Suprapubic skin (tissue), 4 donors: ENCODE measurements at regions not wholly inside any gene's neighbourhood (a gene's known extent, or its start where the extent isn't known, plus 50 kb on each side); places are given as distances from the start of the nearest gene placed in this dataset.

Source experiments
- DNase-seq, 2 donors: peaks; one replicate each; pipeline ENCODE4 v3.0.0-alpha.2; 2019; ENCODE audit warnings: low spot score in 2 of 2
- H3K27ac ChIP-seq: fragments of 200-600 bp; sonication (generic); one replicate; pipeline ENCODE4 v1.5.1; 2019
- H3K27me3 ChIP-seq: fragments of 200-600 bp; sonication (generic); one replicate; pipeline ENCODE4 v1.5.1; 2019
- H3K36me3 ChIP-seq: fragments of 200-600 bp; sonication (generic); one replicate; pipeline ENCODE4 v1.5.1; 2019
- H3K4me1 ChIP-seq: fragments of 200-600 bp; sonication (generic); one replicate; pipeline ENCODE4 v1.5.1; 2019
- H3K4me3 ChIP-seq: fragments of 200-600 bp; sonication (generic); one replicate; pipeline ENCODE4 v1.5.1; 2019; ENCODE audit warnings: mild to moderate bottlenecking
- H3K9me3 ChIP-seq: fragments of 200-600 bp; sonication (generic); one replicate; pipeline ENCODE4 v1.5.1; 2019
- EP300 ChIP-seq: sonication (generic); formaldehyde crosslinking; IDR thresholded peaks from one replicate; pipeline ENCODE4 v1.6.1; 2017; ENCODE audit warnings: antibody characterized with exemption
- POLR2A ChIP-seq, 2 donors: fragments of 450-650 bp; IDR thresholded peaks; one replicate each; pipeline ENCODE4 v1.6.1; 2017; ENCODE audit warnings: antibody characterized with exemption in 2 of 2, mild to moderate bottlenecking in 2 of 2, moderate library complexity in 2 of 2
- POLR2AphosphoS5 ChIP-seq, 3 donors: sonication (generic); formaldehyde crosslinking; IDR thresholded peaks; one replicate each; pipeline ENCODE4 v1.6.1; 2017; ENCODE audit warnings: antibody characterized with exemption in 3 of 3
- WGBS: methylation state at CpG from one replicate; pipeline ENCODE4 v1.1.5; 2018; 5-methylcytosine and 5-hydroxymethylcytosine counted together
- TF ChIP-seq, protein P1 (sequence below), 2 donors: fragments of 200-600 bp in 1 of 2; fragments of 450-650 bp in 1 of 2; sonication (generic) in 1 of 2; IDR thresholded peaks; one replicate each; pipeline ENCODE4 v1.5.1; 2016 to 2019; ENCODE audit warnings: antibody characterized with exemption in 2 of 2, mild to moderate bottlenecking in 1 of 2, moderate library complexity in 1 of 2

DNA sequence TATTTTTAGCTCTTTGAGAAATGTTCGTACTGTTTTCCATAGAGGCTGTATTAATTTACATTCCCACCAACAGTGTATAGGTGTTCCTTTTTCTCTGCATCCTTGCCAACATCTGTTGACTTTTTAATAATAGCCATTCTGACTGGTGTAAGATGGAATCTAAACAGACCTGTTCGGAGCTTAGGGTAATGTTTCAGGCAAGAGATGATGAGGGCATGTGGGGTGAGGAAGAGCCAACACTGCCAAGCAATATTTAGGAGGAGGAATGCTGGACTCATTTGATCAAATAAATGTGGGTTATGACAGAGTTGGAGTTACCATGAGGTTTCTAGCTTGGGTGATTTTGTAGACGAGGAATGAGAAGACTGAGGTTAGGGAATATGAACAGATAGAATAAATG lies 382.9 kb downstream of the KLF12 start:
- WGBS = 72% methylated on average over 3 of the region's 3 CpGs
- TF ChIP-seq EP300 (no peak), POLR2A (IDR thresholded peaks at IDR 0.05) (no peak), POLR2AphosphoS5 (IDR thresholded peaks at IDR 0.05) (no peak)
- TF ChIP-seq, protein P1, sequence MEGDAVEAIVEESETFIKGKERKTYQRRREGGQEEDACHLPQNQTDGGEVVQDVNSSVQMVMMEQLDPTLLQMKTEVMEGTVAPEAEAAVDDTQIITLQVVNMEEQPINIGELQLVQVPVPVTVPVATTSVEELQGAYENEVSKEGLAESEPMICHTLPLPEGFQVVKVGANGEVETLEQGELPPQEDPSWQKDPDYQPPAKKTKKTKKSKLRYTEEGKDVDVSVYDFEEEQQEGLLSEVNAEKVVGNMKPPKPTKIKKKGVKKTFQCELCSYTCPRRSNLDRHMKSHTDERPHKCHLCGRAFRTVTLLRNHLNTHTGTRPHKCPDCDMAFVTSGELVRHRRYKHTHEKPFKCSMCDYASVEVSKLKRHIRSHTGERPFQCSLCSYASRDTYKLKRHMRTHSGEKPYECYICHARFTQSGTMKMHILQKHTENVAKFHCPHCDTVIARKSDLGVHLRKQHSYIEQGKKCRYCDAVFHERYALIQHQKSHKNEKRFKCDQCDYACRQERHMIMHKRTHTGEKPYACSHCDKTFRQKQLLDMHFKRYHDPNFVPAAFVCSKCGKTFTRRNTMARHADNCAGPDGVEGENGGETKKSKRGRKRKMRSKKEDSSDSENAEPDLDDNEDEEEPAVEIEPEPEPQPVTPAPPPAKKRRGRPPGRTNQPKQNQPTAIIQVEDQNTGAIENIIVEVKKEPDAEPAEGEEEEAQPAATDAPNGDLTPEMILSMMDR (IDR thresholded peaks at IDR 0.05) = no peak

GRCh38 chr13:73748404-73748803 lies 385.8 kb downstream of the KLF12 start:
- Histone ChIP-seq H3K9me3 (no peaks in the 10 kb centered on the region), H3K4me1 (no peaks in the 10 kb centered on the region), H3K4me3 (no peak overlapping the region), H3K27ac (no peak overlapping the region), H3K36me3 (no peaks in the 10 kb centered on the region), H3K27me3 (no peaks in the 10 kb centered on the region)
- no peak for TF ChIP-seq EP300
- no peak for TF ChIP-seq POLR2A (IDR thresholded peaks at IDR 0.05)
- no peak for TF ChIP-seq POLR2AphosphoS5 (IDR thresholded peaks at IDR 0.05)
- TF ChIP-seq, protein P1 (IDR thresholded peaks at IDR 0.05) = no peak
- DNase-seq = no peak
- 100% methylated on average over 1 of the region's 1 CpG for WGBS

More for the DNA sequence above, 382.9 kb downstream of the KLF12 start:
- Histone ChIP-seq H3K4me3 (no peak overlapping the region), H3K36me3 (no peaks in the 10 kb centered on the region), H3K27me3 (no peaks in the 10 kb centered on the region), H3K4me1 (no peaks in the 10 kb centered on the region), H3K9me3 (no peaks in the 10 kb centered on the region), H3K27ac (no peak overlapping the region)
- no peak for DNase-seq

DNA sequence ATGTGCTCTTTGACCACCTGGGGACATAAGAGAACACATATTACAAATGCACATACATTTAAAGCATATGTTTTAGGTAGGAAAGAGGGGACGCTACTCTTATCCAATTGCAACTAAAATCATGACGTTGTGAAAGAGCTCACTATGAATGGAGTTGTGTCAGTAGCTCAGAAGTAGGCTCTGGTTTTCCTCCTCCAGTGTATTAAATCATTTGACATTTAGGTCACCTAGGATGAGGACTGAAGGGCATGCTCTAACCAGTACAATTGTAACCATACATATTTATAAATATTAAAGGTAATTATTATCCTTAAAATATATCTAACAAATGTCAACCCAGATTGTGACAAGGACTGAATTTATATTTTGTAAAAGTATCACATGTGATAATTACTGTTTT lies 389.0 kb downstream of the KLF12 start:
- Histone ChIP-seq H3K4me3 (no peak overlapping the region), H3K4me1 (no peaks in the 10 kb centered on the region), H3K27ac (no peak overlapping the region), H3K27me3 (no peaks in the 10 kb centered on the region), H3K9me3 (no peaks in the 10 kb centered on the region), H3K36me3 (no peaks in the 10 kb centered on the region)
- no peak for DNase-seq
- WGBS = 75% methylated on average over 2 of the region's 2 CpGs
- TF ChIP-seq, protein P1 (IDR thresholded peaks at IDR 0.05) = no peak
- TF ChIP-seq POLR2AphosphoS5 (IDR thresholded peaks at IDR 0.05) = no peak
- TF ChIP-seq POLR2A (IDR thresholded peaks at IDR 0.05) = no peak
- TF ChIP-seq EP300 = no peak

- Histone ChIP-seq H3K27ac (no peak overlapping the region), H3K36me3 (no peaks in the 10 kb centered on the region), H3K27me3 (no peaks in the 10 kb centered on the region), H3K9me3 (no peaks in the 10 kb centered on the region), H3K4me1 (no peaks in the 10 kb centered on the region), H3K4me3 (no peak overlapping the region)
- no peak for DNase-seq
- TF ChIP-seq, protein P1 (IDR thresholded peaks at IDR 0.05) = no peak
- TF ChIP-seq POLR2A (IDR thresholded peaks at IDR 0.05) (no peak), POLR2AphosphoS5 (IDR thresholded peaks at IDR 0.05) (no peak), EP300 (no peak)
- 94% methylated on average over 4 of the region's 4 CpGs for WGBS
Observed at GRCh38 chr13:73742982-73743381, 391.2 kb downstream of the KLF12 start.

- H3K27me3 ChIP-seq = no peaks in the 10 kb centered on the region
- TF ChIP-seq, protein P1 (IDR thresholded peaks at IDR 0.05) = no peak
- TF ChIP-seq POLR2AphosphoS5 (IDR thresholded peaks at IDR 0.05) = no peak
- no peak for TF ChIP-seq EP300
- TF ChIP-seq POLR2A (IDR thresholded peaks at IDR 0.05) = no peak
- DNase-seq = no peak
Observed at GRCh38 chr13:73741742-73742141, 392.5 kb downstream of the KLF12 start.

More at GRCh38 chr13:73741742-73742141, 392.5 kb downstream of the KLF12 start:
- H3K9me3 ChIP-seq = no peaks in the 10 kb centered on the region
- H3K36me3 ChIP-seq = no peaks in the 10 kb centered on the region
- no peak overlapping the region for H3K27ac ChIP-seq
- H3K4me1 ChIP-seq = no peaks in the 10 kb centered on the region
- no peak overlapping the region for H3K4me3 ChIP-seq
- WGBS = 78% methylated on average over 3 of the region's 3 CpGs
